ENCODE measurements at regions not wholly inside any gene's neighbourhood (a gene's known extent, or its start where the extent isn't known, plus 50 kb on each side); places are given as distances from the start of the nearest gene placed in this dataset.

DNA sequence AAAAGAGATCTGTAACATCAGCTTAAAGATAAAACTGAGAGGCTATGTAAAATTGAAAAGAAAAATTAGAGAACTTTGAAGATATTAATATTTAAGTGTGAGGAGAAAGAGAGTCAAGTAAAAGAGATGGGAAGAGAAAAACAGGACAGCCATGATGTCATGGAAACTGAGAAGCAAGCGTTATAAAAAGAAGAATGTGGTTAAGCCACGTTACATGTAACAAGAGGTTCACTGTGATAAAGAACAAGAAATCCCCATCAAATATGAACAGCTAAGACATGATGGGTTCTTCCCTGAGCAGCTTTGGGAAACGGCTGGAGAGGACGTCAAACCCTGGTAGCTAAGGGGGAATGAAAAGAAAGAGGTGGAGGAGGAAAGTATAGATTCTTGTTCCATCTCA is 1269.3 kb upstream of the TENM3 start:
- Histone ChIP-seq H3K4me3 (replicated peaks; ENCODE audit: low read depth, low read length) (no peak overlapping the region), H3K36me3 (ENCODE audit: control insufficient read depth, insufficient read depth, low read length) (no peaks in the 10 kb centered on the region), H3K27me3 (replicated peaks; ENCODE audit: control insufficient read depth, insufficient read depth, low read length) (no peaks in the 10 kb centered on the region)
- no peak for DNase-seq (ENCODE audit: extremely low read depth, insufficient read length)
- TF ChIP-seq, protein P1, sequence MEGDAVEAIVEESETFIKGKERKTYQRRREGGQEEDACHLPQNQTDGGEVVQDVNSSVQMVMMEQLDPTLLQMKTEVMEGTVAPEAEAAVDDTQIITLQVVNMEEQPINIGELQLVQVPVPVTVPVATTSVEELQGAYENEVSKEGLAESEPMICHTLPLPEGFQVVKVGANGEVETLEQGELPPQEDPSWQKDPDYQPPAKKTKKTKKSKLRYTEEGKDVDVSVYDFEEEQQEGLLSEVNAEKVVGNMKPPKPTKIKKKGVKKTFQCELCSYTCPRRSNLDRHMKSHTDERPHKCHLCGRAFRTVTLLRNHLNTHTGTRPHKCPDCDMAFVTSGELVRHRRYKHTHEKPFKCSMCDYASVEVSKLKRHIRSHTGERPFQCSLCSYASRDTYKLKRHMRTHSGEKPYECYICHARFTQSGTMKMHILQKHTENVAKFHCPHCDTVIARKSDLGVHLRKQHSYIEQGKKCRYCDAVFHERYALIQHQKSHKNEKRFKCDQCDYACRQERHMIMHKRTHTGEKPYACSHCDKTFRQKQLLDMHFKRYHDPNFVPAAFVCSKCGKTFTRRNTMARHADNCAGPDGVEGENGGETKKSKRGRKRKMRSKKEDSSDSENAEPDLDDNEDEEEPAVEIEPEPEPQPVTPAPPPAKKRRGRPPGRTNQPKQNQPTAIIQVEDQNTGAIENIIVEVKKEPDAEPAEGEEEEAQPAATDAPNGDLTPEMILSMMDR (IDR thresholded peaks at IDR 0.05; ENCODE audit: insufficient read depth, low read length, poor library complexity, severe bottlenecking), result no peak

DNA sequence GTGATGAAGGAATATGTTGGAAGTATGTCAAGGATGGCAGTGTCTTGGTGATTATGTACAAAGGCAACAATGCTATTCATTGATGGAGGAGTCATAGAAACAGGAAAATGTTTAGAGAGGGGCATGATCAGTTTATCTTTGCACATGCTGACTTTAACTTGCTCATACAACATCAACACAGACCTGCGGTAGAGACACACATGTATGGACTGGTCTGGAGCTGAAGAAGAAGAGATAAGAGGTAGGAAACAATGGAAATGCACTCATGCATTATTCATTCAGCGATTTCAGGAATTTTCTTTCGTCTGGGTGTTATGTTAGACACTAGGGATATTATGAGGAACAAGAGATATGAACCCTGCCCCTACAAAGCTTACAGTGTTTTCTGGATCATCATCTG is 1252.3 kb upstream of the TENM3 start:
- no peak overlapping the region for H3K4me3 ChIP-seq (replicated peaks; ENCODE audit: low read depth, low read length)
- TF ChIP-seq, protein P1 (IDR thresholded peaks at IDR 0.05; ENCODE audit: insufficient read depth, low read length, poor library complexity, severe bottlenecking), result no peak
- no peak for DNase-seq (ENCODE audit: extremely low read depth, insufficient read length)
- no peaks in the 10 kb centered on the region for H3K27me3 ChIP-seq (replicated peaks; ENCODE audit: control insufficient read depth, insufficient read depth, low read length)
- H3K36me3 ChIP-seq (ENCODE audit: control insufficient read depth, insufficient read depth, low read length), result no peaks in the 10 kb centered on the region

DNA sequence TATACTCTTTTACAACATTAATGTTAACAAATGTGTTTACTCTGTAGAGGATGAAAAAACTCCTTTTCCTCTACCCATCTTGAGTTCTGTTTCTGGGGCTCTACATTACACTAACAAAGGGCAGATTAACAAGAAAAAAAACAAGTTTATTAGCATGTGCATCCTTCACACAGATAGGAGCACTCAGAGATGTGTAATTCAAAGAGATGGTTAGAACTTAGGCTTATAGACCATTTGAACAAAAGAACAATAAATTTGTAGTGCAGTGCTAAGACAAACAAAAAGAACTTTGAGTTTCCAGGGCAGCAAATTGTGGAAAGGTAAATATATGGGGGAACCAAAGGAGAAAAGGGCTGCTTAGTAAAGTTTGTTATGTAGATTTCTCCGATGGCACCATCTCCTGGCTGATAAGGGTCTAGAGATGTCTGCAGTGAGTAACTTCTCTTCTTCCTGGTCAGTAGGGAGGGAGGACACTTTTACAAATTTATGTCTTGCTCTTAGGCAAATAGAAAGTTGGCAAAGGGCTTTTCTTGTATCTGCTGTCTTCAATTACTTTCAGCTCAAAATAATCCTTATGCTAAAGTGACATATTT is 1249.9 kb upstream of the TENM3 start:
- DNase-seq (ENCODE audit: extremely low read depth, insufficient read length), result no peak
- no peak overlapping the region for H3K4me3 ChIP-seq (replicated peaks; ENCODE audit: low read depth, low read length)
- no peaks in the 10 kb centered on the region for H3K36me3 ChIP-seq (ENCODE audit: control insufficient read depth, insufficient read depth, low read length)
- TF ChIP-seq, protein P1 (IDR thresholded peaks at IDR 0.05; ENCODE audit: insufficient read depth, low read length, poor library complexity, severe bottlenecking), result no peak
- no peaks in the 10 kb centered on the region for H3K27me3 ChIP-seq (replicated peaks; ENCODE audit: control insufficient read depth, insufficient read depth, low read length)

- no peak for DNase-seq (ENCODE audit: extremely low read depth, insufficient read length)
- Histone ChIP-seq H3K27me3 (replicated peaks; ENCODE audit: control insufficient read depth, insufficient read depth, low read length) (no peaks in the 10 kb centered on the region), H3K36me3 (ENCODE audit: control insufficient read depth, insufficient read depth, low read length) (no peaks in the 10 kb centered on the region), H3K4me3 (replicated peaks; ENCODE audit: low read depth, low read length) (no peak overlapping the region)
- TF ChIP-seq, protein P1 (IDR thresholded peaks at IDR 0.05; ENCODE audit: insufficient read depth, low read length, poor library complexity, severe bottlenecking), result no peak
Measured at GRCh38 chr4:180994722-180995121, 1248.5 kb upstream of the TENM3 start.

DNA sequence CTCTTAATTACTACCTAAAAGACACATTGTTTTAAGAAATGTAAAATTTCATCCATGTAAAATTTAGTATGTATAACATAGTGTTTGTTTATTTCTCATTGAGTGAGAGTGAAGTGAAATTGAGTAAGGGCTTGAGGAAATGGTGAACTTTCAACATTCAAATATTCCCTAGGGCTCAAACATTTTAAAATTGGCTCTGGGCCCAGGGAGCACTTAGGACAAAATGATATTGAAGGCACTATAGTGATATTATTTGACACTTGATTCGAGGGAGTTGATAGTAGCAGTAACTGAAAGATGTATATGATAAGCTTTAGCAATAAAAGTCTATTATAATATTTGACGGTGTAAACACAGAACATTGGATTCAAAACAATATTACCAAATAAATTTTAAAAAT is 1244.0 kb upstream of the TENM3 start:
- no peak for DNase-seq (ENCODE audit: extremely low read depth, insufficient read length)
- Histone ChIP-seq H3K36me3 (ENCODE audit: control insufficient read depth, insufficient read depth, low read length) (no peaks in the 10 kb centered on the region), H3K4me3 (replicated peaks; ENCODE audit: low read depth, low read length) (no peak overlapping the region), H3K27me3 (replicated peaks; ENCODE audit: control insufficient read depth, insufficient read depth, low read length) (no peaks in the 10 kb centered on the region)
- TF ChIP-seq, protein P1 (IDR thresholded peaks at IDR 0.05; ENCODE audit: insufficient read depth, low read length, poor library complexity, severe bottlenecking), result no peak

- TF ChIP-seq, protein P1 (IDR thresholded peaks at IDR 0.05; ENCODE audit: insufficient read depth, low read length, poor library complexity, severe bottlenecking), result no peak
- no peaks in the 10 kb centered on the region for H3K27me3 ChIP-seq (replicated peaks; ENCODE audit: control insufficient read depth, insufficient read depth, low read length)
Measured at GRCh38 chr4:181004056-181004455, 1239.1 kb upstream of the TENM3 start.

More at GRCh38 chr4:181004056-181004455, 1239.1 kb upstream of the TENM3 start:
- DNase-seq (ENCODE audit: extremely low read depth, insufficient read length), result no peak
- no peak overlapping the region for H3K4me3 ChIP-seq (replicated peaks; ENCODE audit: low read depth, low read length)
- no peaks in the 10 kb centered on the region for H3K36me3 ChIP-seq (ENCODE audit: control insufficient read depth, insufficient read depth, low read length)
